NCI-H2107 treated with DMSO at 0.1 percent for 48 hours (cell line): ENCODE measurements at regions not wholly inside any gene's neighbourhood (a gene's known extent, or its start where the extent isn't known, plus 50 kb on each side); places are given as distances from the start of the nearest gene placed in this dataset.
"Not testable (repeated sequence)": the region's sequence is repeated elsewhere in the genome, so short reads cannot be mapped to it uniquely, and the experiment has no call there.

Experiments used
- DNase-seq: peaks from one replicate; lab custom pipeline; 2025; ENCODE audit not compliant: unreplicated experiment; lab: John Stamatoyannopoulos, UW

DNA sequence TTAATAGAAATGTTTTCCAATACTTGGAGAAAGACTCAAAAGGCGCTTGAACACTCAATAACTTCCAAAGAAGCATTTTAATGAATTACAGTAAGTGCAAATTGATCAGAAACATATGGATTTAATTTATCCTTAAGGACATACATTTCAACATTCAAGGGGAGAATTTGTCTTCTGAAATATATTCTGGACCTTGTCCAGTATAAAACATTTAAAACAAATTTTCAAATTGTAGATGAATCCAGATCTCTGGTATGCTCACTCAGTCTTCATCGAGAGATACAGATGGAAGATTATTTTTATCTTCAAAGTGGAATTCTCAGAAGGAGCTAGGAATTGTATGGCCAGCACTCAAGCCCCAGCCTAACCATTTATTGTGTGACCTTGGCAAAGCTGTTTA, 310.4 kb downstream of the ZNF674 start:
- DNase-seq = no peak

DNA sequence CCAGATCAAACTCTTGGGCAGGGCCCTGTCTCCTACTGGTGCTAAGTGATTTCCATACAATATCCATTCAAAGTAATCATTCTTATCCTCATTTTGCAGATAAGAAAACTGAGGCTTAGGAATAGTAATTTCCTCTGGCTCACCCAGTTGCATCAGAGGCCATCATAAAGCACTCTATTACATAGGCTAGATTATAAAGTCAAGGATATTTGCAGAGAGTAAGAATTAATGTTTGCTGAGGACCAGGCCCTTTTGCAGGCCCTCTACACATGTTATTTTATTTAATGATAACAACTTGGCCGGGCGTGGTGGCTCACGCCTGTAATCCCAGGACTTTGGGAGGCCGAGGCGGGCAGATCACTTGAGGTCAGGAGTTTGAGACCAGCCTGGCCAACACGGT, 316.8 kb downstream of the ZNF674 start:
- DNase-seq = no peak

DNA sequence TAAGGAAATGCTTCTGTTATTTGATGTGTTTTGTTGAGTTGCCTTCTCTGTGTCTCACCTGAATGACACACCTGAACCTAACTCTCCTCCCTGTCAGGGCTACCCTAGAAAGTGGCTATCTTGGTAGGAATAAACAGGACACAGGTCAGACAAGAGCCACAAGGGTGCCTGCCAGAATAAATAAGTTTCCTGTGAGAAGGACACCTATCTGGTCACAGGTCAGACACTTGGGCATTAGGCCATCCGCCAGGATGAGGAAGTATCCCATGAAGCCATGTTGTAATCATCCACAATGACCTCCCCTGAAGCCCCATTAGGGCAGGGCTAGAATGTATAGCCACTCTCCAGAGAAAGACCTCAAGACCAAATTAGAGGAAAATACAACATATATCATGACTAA, 318.8 kb downstream of the ZNF674 start:
- no peak for DNase-seq

DNA sequence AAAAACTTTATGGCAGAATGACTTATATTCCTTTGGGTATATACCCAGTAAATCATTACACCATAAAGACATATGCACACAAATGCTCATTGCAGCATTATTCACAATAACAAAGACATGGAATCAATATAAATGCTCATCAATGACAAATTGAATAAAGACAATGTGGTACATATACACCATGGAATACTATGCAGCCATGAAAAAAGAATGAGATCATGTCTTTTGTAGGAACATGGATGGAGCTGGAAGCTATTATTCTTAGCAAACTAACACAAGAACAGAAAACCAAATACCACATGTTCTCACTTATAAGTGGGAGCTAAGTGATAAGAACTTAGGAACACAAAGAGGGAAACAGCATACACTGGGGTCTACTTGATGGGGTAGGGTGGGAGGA, 321.7 kb downstream of the ZNF674 start:
- DNase-seq = not testable (repeated sequence)

DNA sequence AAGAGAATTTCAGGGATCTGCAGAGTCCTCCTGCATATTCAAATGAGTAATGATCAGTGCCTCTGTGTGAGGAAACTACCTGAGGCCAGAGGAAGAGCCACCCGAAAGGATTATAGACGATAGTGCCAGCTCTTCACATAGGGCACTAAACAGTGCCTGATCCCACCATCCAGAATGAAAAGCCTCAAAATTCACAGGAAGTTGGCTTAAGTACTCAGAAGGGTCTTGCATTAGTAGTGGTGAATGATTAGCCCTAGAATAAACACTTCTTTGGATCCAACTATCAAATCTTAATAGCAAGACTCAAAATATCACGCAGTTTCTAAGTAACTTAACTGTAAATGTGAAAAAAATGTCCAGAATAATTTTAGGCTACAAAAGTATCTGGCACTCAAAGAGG, 324.4 kb downstream of the ZNF674 start:
- DNase-seq = no peak

DNA sequence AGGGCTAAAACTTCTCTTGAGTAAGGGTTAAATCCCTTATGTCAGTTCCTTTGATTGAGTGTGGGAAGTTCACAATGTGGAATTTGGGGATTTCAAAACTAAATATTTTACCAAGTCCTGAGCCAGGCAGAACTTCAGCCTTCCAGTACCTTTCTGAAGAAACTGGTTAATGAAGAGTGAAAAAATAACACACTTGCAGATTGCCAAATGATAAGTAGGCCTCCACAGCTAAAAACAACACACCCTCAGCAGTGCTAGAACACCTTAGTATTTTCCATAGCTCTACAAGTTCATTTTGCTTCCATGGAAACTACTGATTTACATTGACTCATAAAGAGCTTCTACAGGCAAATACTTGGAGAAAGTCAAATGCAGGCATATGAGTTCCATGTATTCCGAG, 326.8 kb downstream of the ZNF674 start:
- DNase-seq = no peak

DNA sequence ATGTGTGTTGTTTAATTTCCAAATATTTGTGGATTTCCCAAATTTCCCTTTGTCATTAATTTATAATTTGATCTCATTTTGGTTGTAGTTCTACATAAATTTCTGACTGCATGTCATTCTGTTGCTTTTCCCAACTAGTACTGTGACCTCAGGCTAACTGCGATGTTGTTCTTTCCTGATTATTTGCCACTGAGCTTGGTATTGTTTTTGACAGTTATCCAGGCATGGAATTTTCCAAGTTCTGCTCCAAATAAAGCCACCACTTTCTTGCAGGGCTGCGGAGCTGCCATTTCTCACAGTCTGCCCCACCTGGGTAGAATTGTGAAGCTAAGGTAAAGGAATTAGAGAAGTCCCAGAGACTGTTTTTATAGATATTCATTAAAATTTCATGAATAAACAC, 328.8 kb downstream of the ZNF674 start:
- DNase-seq = no peak

DNA sequence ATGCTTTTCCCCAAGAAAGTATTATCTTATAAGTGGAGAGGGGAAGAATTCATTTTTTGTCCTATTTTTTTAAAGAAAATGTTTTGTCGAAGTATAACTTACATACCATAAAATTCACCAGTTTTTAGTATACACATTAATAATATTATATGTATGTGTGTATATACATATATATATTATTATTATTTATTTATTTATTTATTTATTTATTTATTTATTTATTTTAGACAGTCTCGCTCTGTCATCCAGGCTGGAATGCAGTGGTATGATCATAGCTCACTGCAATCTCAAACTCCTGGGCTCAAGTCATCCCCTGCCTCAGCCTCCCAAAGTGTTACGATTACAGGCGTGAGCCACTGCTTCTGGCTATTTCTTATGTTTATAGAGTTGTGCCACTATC, 334.1 kb downstream of the ZNF674 start:
- no peak for DNase-seq

DNA sequence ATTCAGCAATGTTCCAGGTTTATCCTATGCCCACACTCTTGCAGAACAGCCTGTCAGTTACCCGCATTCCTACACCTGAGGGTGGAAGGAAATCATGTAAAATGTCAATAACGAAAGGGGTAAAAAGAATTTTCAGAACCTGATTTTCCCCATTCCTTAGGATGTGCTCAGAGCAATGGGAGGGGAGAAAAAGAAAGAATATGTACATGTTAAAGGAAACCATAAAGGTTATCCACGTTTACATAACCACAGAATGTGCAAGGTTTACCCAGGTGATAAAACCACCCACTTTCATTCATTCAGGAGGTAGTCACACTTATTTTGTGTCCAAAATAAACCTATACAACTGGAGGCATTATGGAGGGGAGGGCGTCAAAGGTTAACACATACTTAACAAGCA, 335.5 kb downstream of the ZNF674 start:
- DNase-seq = no peak

DNA sequence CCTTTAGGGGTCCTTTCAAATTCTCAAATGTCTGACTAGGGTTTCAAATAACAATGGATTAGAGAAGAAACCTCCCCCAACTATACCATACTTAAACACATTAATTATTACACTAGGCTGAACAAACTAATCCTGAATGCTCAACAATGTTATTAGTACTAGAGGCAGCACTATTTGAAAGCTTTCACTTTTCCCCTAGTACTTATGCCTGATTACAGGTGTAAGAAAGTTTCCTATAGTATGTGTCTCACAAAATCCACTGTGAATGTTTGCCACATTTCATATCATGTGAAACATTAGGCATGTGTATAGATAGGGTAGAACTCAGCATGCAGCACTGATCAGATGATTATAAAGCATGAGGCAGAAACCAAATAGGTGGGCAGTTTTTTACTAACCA, 336.2 kb downstream of the ZNF674 start:
- no peak for DNase-seq

DNA sequence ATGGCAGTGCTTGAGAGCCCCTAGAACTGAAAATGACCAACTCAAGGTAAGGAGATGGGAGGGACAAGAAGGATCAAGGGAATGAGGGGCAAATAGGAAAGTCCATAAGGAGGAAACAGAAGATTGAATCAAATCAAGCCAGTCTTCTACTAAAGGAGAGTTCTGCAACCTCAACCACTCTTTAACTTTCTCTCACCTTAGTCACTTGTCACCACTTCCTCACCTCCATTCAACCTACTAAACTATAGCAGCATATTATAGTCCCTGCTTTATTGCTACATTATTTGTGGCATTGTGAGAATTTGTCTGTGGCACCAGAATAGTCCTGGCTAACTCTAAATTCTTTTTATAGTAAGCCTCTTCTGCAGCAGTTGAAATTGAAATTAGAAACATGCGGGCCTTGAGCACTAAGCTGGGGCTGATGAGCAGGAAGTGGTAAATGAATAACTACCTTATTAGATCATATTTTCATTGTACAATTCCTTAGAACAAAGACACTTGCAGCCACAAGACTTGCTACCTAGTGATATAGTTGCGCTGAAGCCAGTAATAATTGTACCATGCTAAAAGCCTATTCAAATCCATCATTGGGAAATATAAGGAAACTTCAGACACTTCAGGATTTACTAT, 336.9 kb downstream of the ZNF674 start:
- DNase-seq = no peak

DNA sequence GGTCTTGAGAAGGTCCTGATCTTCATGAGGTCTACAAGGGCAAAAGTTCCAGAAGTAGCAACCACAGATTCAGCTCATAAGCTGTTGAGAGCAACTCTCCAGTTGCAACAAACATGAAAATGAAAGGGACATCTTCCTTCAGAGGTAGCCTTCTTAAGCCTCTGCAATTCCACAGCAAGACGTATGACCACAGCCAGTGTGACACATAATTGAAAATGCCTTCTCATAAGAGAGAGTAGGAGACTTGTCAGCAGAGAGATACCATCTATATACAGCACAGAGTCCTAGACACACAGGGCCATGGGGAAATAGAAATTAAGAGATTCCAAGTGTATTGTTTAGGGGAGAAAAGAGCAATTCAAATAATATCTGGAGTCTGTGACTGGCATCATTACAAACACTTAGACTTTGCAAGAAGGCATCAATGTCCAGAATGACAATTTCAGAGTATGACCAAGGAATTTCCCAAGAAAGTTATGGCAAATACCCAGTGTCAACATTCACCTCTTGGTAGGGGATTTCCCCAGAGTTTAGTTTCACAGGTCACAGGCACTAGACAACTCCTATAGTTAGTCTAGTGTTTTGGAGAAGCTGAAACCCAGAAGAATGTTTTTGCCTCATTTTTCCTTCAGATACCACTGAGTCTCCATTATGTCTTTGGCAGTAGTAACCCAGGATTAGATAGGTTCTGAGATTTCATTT, 340.3 kb downstream of the ZNF674 start:
- DNase-seq = no peak

DNA sequence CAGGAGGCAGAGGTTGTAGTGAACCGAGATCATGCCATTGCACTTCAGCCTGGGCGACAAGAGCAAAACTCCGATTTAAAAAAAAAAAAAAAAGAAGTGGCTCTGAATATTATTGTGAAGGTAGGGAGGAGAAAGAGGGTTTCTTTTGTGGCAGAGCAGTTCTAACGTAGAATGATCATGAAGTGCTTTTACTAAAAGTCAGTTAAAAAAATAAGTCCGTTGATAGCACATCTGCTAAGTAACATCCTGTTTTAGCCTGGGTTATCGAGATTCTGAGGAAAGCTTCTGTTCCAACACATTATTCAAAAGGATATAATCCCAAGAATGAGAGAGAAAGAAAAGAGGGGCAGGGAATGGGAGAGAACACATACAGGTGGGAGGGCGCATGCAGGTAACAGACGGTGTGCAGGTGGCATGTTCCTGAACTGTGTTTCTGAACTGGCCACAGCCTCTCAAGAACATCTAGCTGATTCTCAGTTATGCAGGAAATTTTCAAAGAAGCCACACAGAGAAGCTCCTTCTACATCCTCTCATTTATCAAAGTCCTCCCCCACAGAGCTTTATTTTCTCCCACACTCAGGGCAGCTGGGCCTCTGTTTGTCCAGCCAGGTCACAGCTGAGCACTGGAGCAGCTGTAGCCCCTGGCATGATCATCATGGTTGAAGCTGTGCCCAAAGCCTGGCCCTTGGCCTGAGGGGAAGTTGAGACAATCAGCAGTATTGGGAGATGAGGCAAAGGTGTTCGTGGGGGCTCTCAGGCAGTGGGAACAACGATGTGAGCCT, 342.3 kb downstream of the ZNF674 start:
- no peak for DNase-seq

DNA sequence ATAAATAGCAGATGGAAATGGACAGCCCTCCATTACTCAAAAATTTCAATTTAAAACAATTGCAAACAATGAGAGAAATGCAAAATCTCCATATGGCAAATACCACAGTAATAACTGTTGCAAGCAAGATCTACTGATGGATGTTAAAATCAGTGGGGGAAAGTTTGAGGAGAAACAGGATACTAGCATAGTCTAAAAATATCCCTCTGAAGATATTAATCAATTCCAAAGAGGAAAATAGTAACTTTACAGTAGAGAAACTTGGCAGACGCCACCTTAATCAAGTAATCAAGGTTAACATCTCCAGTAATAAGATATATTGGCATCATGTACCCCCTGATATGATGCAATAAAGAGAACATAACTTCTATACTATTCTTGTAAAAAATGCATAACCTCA, 344.8 kb downstream of the ZNF674 start:
- DNase-seq = no peak

DNA sequence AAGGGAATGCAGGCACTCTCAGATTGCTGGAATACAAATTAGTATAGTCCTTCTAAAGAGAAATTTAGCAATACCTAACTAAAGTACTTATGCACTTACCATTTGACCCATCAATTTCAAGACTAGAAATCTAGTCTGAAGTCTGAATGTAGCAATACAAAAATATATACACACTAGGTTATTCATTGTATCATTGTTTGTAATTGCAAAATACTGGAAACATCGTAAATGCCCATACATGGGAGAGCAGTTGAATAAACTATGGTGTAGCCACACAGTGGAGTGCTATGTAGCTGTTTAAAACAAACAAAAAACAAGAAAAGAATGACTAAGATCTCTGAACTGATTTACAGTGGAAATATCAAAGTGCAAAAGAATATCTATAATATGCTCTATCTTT, 346.4 kb downstream of the ZNF674 start:
- DNase-seq = no peak

DNA sequence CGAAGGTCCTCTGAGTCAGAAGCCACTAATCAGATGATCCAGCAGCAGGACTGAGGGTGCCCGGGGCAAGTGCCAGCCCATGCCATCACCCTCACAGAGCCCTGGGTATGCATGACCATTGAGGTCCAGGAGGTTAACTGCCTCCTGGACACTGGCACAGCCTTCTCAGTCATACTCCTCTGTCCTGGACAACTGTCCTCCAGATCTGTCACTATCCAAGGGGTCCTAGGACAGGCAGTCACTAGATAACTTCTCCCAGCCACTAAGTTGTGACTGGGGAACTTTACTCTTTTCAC, 358.5 kb downstream of the ZNF674 start:
- DNase-seq = not testable (repeated sequence)

DNA sequence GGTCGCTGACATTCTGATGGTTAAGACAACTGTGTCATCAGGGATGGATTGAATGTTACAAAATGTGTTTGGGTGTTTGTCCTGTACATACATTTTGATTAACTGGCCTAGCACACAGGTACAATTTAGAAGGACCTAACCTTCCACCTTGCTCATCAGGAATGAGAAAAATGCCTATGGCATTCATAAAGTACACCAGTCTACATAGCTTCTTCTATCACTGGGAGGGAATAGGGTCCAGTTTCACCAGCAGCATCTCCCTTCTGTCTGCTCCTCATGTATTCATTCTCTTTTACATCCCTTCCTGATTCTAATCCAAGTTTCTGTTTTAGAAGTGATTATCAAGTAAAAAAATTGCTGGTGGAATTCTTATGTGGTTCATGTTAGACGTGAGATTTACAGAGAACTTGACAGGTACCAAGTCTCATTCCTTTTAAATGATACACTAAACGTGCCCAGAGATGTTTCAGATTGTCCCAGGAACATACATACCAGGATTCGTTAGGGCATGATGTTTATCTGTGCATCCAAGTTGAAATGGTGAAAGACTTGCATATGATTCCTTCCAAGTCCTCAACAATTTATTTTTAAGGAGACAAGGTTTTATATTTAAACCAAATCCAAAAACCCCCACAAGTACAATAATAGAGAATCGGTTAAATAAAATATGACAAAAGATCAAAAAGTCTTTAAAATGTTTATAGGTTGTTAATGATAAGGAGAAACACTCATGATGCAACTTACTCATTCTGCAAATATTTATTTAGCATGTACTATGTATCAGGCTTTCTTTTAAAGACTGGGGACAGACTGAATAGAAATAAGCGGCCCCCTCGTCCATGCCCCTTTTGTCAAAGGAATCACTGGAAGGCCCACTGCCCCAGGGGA, 359.1 kb downstream of the ZNF674 start:
- no peak for DNase-seq

DNA sequence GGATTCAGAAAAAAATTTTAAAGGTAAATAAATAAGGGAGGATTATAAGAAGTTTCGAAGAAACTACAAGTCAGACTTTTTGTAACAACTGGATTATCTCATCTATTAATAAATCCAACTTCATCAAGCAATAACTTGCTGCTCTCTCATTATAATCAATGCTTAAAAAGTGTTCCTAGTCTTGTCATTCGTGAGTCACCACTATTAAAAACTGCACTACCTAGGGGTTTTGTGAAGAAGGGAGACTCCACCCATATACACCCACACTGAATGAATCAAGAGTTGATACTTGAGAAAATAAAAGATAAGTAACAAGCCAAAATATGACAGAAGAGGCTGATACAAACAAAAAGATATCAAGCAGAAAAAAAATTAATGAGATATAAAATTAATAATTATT, 360.5 kb downstream of the ZNF674 start:
- no peak for DNase-seq

DNA sequence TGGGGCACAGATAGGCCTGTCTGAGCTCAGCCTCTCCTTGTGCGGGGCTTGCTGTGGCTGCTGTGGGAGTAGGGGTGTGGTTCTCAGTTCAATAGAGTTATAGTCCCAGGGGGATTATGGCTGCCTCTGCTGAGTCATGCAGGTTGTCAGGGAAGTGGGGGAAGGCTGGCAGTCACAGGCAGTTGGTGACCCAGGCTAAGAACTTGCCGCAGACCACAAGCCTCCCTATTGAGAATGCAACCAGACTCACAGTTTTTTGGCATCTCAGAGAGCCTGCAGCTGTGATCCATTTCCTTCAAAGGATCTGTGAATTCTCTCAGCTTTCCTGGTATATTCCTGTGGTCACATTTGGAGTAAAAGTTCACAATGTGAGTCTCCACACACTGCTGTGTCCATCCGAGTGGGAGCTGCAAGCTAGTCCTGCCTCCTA, 364.9 kb downstream of the ZNF674 start:
- DNase-seq = no peak

DNA sequence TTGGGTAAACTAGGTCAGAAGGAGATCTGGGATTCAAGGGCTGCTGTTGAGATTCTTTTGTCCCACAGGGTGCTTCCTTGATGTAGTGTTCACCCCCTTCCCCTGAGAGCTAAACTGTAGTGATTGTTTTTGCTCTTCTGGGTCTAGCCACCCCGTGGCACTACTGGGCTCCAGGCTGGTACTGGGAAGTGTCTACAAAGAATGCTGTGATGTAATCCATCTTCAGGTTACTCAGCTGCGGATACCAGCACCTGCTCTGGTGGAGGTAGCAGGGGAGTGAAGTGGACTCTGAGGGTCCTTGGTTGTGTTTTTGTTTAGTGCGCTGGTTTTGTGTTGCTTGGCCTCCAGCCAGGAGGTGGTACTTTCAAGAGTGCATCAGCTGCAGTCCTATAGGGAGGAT, 365.5 kb downstream of the ZNF674 start:
- no peak for DNase-seq

DNA sequence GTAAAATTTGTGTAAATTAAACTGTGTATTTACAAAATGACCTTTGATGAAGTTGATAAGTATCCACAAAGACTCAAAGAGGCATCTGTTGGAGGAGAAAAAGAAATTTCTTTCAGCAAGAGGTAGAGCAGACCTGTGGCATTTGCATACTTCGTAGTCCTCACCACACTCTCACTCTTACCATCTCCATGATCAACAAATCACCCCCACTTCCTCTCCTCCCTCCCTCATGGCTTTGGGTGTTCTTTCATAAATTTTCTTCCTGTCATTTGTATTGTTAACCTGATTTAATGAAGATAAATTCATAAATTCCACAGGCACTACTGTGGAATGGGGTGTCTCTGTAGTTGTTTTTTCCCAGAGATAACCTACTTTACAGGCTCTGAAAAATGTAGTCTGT, 366.5 kb downstream of the ZNF674 start:
- DNase-seq = no peak

DNA sequence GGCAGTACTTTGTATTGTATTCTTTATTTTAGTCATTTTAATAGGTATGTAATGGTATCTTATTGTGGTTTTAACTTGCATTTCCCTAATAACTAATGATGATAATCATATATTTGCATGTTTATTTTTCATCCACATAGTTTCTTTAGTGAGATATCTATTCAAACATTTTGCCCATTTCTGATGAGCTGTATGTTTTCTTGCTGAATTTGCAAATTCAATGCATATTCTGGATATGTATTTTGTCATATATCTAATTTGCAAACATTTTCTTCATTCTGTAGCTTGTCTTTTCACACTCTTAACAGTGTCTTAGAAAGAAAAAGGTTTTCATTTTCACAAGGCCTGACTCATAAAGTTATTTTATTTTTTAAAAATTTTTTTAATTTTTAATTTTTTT, 372.1 kb downstream of the ZNF674 start:
- no peak for DNase-seq
